ENCODE measurements at regions not wholly inside any gene's neighbourhood (a gene's known extent, or its start where the extent isn't known, plus 50 kb on each side); places are given as distances from the start of the nearest gene placed in this dataset.
"Not testable (repeated sequence)": the region's sequence is repeated elsewhere in the genome, so short reads cannot be mapped to it uniquely, and the experiment has no call there.

DNA sequence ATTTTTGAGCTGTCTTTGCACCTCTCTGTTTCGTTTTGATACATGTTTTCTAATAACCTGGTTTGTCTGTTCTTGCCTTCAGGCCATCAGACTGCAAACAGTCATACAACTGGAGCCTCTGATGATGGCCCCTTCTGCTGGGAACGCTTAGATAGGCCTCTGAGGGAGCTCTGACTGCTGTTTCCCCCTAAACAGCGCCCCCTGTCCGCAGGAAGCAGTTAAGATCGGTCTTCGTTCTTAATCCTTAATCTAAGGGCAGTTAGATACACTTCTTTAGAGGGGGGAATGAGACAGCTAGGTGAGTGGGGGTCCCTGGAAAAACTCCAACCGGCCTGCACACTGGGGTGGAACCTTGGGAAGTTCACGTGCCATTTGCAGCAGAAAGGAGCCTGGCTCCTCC is 1338.8 kb upstream of the SEL1L start:
- DNase-seq = peak; percentile 23

DNA sequence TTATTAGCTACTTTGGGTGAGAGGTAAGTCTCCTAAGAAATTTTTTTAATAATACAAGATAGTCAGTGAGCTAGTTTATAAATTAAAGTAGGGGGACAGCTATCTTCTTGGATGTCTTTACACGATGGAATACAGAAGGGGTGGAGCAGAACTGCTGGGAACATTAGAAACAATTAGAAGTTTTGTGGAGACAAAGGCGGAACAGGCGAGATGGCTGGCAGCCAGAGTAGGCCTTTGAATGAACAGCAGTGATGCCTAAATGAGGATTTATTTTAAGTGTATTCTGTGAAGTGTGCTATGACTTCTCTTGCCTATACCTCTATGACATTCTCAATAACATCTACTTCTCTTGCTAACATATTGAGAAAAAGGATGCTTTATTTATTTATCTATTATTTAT is 1345.3 kb upstream of the SEL1L start:
- no peak for DNase-seq

GRCh38 chr14:82879949-82880535 is 1346.4 kb upstream of the SEL1L start:
- DNase-seq = no peak

GRCh38 chr14:82886670-82887069 is 1353.0 kb upstream of the SEL1L start:
- DNase-seq = no peak

GRCh38 chr14:82889701-82890100 is 1356.0 kb upstream of the SEL1L start:
- no peak for DNase-seq

- no peak for DNase-seq
These were observed 1362.8 kb upstream of the SEL1L start for GRCh38 chr14:82896476-82896875.

DNA sequence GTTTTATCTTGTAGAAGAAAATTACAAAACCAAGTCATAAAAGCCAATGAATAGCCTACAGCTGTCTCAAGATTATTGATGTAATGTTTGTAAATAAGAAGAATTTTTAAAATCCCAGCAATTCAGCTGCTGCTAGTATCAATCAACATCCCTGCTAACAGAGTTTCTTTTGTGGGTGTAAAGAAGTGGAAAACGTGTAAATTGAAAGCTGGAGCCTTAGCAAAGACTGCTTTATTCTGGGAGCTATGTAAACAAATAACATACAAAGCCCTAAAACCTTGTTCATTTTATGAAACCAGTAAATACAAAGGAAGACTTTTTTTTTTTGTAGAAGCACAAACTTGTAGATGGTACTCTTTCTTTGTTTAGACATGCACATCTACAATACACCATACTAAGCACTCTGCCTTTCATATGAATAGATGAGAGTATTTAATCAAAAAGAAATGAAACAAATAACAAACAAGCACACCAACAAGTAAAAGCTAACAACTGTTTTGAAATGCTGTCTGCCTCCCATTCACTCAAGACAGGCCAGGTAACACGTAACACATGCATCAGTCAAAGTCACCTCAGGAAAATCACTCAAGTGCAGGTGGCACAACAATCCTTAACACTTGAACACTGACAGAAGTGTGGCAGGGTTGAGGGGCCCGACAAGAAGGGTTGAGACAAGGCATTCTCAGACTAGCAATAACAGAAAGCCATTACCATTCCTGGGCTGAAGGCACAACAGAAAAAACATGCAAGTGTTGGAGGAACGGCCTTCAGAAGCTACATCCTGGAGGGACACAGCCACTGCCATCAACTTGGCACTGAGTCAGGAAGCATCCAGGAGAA is 1364.0 kb upstream of the SEL1L start:
- no peak for DNase-seq

GRCh38 chr14:82905762-82906161 is 1372.1 kb upstream of the SEL1L start:
- no peak for DNase-seq

DNA sequence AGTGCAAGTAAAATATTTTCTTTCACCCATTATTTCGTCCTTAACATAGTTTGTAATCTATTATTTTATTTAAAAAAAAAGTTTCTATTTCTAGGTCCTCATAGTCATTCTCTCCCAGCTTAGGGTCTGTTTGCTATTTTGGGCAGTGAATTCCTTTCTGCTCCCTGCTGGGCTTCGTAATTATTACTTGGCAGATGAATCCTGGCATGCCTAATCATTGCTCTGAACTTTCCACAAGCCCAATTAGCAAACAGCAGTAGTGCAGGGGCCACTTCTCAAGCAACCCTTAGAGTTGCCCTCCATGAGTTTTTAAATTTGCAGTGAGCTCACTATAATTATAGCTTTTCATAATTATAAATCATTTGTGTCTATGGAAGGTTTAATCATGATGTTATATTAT is 1378.3 kb upstream of the SEL1L start:
- DNase-seq = no peak

DNA sequence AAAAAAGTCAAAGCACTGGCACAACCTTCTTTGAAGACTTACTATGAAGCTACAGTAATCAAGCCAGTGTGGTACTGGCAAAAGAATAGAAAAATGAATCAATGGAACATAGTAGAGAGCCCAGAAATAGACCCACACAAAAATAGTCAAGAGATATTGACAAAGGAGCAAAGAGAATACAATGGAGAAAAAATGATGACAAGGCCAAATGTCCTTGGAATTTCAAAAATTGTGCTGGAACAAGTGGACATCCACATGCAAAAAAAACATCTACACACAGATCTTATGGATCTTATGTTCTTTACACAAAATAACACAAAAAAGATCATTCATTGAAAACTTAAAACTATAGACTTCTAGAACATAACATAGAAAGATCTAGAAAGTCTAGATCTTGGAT is 1379.7 kb upstream of the SEL1L start:
- DNase-seq = no peak

DNA sequence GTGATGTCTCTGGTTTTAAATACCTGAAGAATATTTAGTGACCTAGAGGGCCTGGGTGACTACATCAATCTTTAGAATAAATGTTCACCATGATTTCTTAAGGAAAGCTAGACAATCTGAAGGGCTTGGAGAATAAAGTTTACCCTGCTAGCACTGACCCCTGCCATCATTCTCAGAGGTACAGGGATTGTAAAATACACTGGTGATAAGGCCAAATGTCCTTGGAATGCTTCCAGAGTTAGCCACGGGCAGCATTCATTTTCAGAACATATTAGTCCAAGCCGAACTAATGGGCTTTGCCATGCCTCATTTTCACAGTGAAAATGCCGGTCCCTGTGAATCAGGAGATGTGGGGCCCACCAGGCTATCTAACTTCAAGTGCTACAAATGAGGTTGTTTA is 1381.7 kb upstream of the SEL1L start:
- no peak for DNase-seq

GRCh38 chr14:82935691-82936090 is 1402.0 kb upstream of the SEL1L start:
- no peak for DNase-seq

GRCh38 chr14:82951171-82951570 is 1417.5 kb upstream of the SEL1L start:
- no peak for DNase-seq

- no peak for DNase-seq
These were observed 1430.1 kb upstream of the SEL1L start for GRCh38 chr14:82963756-82964155.

DNA sequence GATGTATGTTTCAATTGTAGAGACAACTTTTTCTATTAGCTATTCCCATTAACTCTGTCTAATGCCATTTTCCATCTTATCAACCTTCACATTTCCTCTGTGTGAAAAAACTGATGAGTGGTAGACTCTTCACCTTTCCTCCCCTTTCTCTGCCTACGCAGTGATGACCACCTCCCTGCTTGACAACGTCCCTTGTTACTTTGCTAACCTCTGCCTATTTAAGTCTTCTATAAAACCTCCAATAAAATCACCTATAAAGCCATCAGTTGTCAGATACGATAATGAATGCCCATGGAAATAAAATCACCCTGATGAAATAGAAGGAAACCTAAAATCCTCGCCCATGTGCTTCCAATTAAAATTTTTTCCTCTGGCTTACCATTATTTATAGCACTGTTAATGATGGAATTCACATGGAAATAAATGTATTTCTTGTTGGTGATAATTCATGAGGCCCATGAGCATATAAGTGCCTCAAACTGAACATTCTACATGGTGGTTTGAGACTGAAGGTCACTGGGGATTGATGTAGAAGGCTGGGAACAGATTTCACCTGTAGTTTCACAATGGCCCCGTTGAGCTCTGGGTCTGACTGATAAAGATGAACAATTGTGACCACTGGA is 1454.0 kb upstream of the SEL1L start:
- DNase-seq = no peak

- not testable (repeated sequence) for DNase-seq
These were observed 1460.9 kb upstream of the SEL1L start for GRCh38 chr14:82994547-82994946.

- DNase-seq = no peak
These were observed 1466.1 kb upstream of the SEL1L start for GRCh38 chr14:82999802-83000201.

DNA sequence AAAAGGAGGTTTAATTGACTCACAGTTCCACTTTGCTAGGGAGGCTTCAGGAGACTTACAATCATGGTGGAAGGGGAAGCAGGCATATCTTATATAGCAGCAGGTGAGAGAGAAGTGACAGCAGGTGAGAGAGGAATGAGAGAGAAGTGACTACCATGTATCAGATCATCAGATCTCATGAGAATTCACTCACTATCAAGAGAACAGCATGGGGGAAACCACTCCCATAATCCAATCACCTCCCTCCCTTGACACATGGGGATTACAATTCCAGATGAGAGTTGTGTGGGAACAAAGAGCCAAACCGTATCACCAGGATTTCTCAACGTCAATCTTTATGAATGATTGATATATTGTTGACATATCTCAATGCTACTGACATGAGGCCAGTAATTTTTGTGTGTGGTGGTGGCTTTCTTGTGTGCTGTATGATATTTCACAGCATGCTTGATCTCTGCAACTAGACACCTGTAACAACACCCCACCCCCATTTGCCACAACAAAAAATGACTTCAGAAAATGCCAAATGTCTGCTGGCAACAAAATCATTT is 1470.9 kb upstream of the SEL1L start:
- no peak for DNase-seq

DNA sequence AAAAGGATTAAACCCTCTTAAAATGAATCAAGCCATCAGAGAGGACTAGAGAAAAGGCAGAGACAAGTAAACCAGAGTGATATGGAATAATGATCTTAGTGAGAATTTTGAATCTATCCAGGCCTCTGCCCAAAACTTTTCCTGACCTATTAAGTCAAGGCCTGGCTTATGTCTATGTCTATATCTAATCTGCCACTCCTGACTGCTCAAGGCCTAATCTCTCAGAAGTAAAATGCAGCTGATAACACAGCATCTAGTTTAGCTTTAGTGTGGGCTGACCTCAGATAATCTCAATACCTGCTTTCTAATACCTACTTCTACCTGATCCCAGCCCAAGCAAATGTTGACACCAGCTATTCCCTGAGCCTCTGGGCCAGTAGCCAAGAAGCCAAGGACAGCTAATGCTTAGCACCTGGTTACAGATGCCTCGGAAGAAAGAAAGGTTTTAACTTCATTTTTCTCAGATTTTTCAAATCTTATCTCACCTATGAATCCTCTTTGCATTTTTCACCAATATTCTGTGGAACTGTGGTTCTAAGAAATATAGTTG is 1472.5 kb upstream of the SEL1L start:
- DNase-seq = no peak

DNA sequence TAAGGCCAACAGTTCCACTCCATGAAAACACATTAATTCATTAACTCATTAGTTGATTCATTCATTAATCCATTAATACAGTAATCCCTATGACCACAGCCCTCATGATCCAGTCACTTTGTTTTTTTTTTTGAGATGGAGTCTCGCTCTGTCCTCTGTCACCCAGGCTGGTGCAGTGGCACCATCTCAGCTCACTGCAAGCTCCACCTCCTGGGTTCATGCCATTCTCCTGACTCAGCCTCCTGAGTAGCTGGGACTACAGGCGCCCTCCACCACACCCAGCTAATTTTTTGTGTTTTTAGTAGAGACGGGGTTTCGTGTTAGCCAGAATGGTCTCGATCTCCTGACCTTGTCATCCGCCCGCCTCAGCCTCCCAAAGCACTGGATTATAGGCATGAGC is 1473.4 kb upstream of the SEL1L start:
- DNase-seq = not testable (repeated sequence)

- DNase-seq = no peak
These were observed 1474.1 kb upstream of the SEL1L start for GRCh38 chr14:83007641-83008225.

DNA sequence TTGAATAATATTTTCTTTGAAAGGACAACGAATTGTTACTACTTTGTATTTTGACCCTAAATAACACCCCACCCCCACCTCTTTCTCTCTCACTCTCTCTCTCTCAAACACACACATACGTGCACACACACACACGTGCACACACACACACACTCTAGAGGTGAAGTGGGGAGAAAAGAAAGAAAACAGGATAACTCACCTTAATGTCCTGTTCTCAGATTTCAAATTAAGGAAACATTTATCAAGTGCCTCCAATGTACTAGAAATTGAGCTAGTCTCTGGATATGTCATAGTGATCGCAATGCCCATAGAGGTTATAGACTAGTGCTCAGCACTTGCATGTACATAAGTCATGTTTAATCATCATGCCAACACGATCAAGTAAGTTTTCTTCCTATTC is 1483.6 kb upstream of the SEL1L start:
- DNase-seq = no peak

GRCh38 chr14:83019744-83020414 is 1486.2 kb upstream of the SEL1L start:
- DNase-seq = no peak
